Small intestine (tissue), 7 donors: ENCODE measurements at regions not wholly inside any gene's neighbourhood (a gene's known extent, or its start where the extent isn't known, plus 50 kb on each side); places are given as distances from the start of the nearest gene placed in this dataset.

ENCODE experiments used
- DNase-seq, 2 donors: peaks; one replicate each; pipeline versions ENCODE4 v3.0.0 to v3.0.0-alpha.2; 2013
- FAIRE-seq: peaks from 2 replicates; lab custom pipeline; 2012; peaks lifted over from hg19 to GRCh38; lab: Jason Lieb, UNC
- H3K27ac ChIP-seq, 3 donors: one replicate each; pipeline ENCODE4 v1.5.1; 2013; ENCODE audit warnings: low read length in 2 of 3, mild to moderate bottlenecking in 2 of 3, control low read depth in 1 of 3, inconsistent platforms in 1 of 3, low read depth in 1 of 3, moderate library complexity in 1 of 3
- H3K27me3 ChIP-seq, 3 donors: one replicate each; pipeline ENCODE4 v1.6.1; 2013; ENCODE audit warnings: low read length in 3 of 3, inconsistent platforms in 1 of 3; ENCODE audit not compliant: control insufficient read depth in 3 of 3, insufficient read depth in 3 of 3
- H3K36me3 ChIP-seq, 3 donors: one replicate each; pipeline ENCODE4 v1.6.1; 2013; ENCODE audit warnings: low read length in 3 of 3, inconsistent platforms in 1 of 3, low read depth in 1 of 3, mild to moderate bottlenecking in 1 of 3, moderate library complexity in 1 of 3; ENCODE audit not compliant: control insufficient read depth in 3 of 3, insufficient read depth in 2 of 3
- H3K4me1 ChIP-seq, 3 donors: one replicate each; pipeline ENCODE4 v1.6.1; 2013; ENCODE audit warnings: low read length in 2 of 3, inconsistent platforms in 1 of 3, low read depth in 1 of 3, mild to moderate bottlenecking in 1 of 3, moderate library complexity in 1 of 3; ENCODE audit not compliant: control insufficient read depth in 3 of 3, insufficient read depth in 2 of 3
- H3K4me3 ChIP-seq, 3 donors: one replicate each; pipeline ENCODE4 v1.5.1; 2013; ENCODE audit warnings: low read length in 3 of 3, control low read depth in 1 of 3, inconsistent platforms in 1 of 3, low read depth in 1 of 3, mild to moderate bottlenecking in 1 of 3, moderate library complexity in 1 of 3
- H3K9me3 ChIP-seq, 2 donors: one replicate each; pipeline ENCODE4 v1.6.1; 2013; ENCODE audit warnings: low read depth in 1 of 2, low read length in 1 of 2; ENCODE audit not compliant: control insufficient read depth in 2 of 2, insufficient read depth in 1 of 2
- WGBS, 3 donors: extraction: QIAGEN DNeasy Blood & Tissue Kit; methylation state at CpG; one replicate each; pipeline ENCODE4 v1.1.7; 2013; 5-methylcytosine and 5-hydroxymethylcytosine counted together
- donor health status: healthy with polysubstance abuse.
- donor health status: control.
- donor health status: control.
- donor health status: Bipolar disorder and iron deficiency.
- donor health status: healthy.

DNA sequence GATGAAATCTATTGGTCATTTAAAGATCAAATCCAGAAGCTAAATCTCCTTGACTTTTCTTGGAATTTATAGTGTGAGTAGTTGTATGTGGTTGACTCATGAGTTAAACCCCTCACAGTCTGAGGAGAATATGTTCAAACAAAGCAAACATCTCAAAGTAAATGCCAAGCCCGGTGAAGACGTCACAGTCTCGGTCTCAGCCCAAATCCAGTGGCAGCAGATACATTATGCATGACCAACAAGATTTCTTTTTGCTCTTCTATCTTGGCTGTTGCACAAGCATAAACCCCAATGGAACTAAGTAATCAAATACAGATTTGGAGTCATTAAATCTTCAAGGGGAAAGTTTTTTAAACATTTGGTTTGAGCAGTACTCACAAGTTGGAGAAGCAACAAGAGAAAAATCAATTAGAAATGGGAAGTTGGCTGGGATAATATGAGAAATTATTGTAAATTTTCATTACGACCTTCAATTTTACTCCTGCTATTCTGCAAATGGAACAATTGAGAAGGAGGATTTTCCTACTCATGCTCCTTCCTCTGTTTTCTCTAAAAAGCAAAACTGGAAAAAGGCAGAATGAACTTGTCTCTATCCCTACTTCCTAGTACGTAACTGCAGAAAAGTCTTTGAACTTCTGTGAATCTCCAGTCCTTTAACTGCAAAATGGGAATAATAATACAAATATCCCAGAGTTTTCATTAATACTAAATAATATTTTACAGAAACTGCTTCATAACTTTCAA lies 575.8 kb downstream of the NUF2 start:
- no peak for DNase-seq
- H3K27me3 ChIP-seq: no peaks in the 10 kb centered on the region
- H3K27ac ChIP-seq: no peak overlapping the region
- H3K36me3 ChIP-seq: no peaks in the 10 kb centered on the region
- no peak for FAIRE-seq
- WGBS, 3 donors: 70 to 91% (median 88%) methylated on average over 5 of the region's 5 CpGs
- H3K4me1 ChIP-seq: no peaks in the 10 kb centered on the region
- H3K9me3 ChIP-seq: no peaks in the 10 kb centered on the region
- no peak overlapping the region for H3K4me3 ChIP-seq

DNA sequence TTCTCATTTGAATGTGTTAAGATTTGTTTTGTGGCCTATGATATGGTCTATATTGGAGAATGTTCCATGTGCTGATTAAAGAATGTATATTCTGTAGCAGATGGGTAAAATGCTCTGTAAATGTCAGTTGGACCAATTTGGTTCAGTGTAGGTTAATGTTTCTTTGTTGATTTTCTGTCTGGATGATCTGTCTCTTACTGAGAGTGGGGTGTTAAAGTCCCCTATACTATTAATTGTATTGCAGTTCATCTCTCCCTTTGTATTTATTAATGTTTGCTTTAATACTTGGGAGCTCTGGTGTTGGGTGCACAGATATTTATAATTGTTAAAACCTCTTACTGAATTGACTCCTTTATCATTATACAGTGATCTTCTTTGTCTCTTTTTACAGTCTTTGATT lies 584.5 kb downstream of the NUF2 start:
- Histone ChIP-seq H3K4me3 (no peak overlapping the region), H3K4me1 (no peaks in the 10 kb centered on the region), H3K27me3 (no peaks in the 10 kb centered on the region), H3K36me3 (no peaks in the 10 kb centered on the region), H3K27ac (no peak overlapping the region), H3K9me3 (no peaks in the 10 kb centered on the region)
- DNase-seq: no peak
- no peak for FAIRE-seq

- H3K36me3 ChIP-seq: no peaks in the 10 kb centered on the region
- H3K4me1 ChIP-seq: no peaks in the 10 kb centered on the region
- FAIRE-seq (no peak), DNase-seq (no peak)
- H3K27me3 ChIP-seq: no peaks in the 10 kb centered on the region
- WGBS, 3 donors: 70 to 75% (median 74%) methylated on average over 4 of the region's 4 CpGs
- H3K9me3 ChIP-seq: no peaks in the 10 kb centered on the region
- H3K4me3 ChIP-seq: no peak overlapping the region
- H3K27ac ChIP-seq: no peak overlapping the region
Measured at GRCh38 chr1:163912170-163912884, 590.6 kb downstream of the NUF2 start.

DNA sequence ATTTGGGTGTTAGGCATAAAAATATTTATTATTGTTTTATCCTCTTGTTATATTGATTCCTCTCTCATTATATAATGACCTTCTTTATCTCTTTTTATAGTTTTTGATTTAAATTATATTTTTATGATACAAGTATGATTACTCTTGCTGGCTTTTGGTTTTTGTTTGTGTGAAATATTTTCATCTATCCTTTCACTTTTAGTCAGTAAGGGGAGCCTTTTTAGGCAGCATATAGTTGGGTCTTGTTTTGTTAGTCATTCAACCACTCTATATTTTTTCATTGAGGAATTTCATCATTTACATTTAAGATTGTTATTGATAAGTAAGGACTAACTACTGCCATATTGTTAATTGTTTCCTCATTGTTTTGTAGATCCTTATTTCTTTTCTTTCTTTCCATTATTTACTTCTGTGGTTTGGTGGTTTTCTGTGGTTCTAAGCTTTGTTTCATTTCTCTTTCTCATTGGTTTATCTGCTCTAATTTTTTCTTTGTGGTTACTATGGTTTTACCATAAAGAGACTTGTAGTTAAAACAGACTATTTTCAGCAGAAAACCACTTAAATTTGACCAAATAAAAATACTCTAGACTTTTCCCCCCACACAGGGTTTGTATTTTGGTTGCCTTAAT lies 593.1 kb downstream of the NUF2 start:
- Histone ChIP-seq H3K9me3 (no peaks in the 10 kb centered on the region), H3K27ac (no peak overlapping the region), H3K4me3 (no peak overlapping the region), H3K36me3 (no peaks in the 10 kb centered on the region), H3K27me3 (no peaks in the 10 kb centered on the region), H3K4me1 (no peaks in the 10 kb centered on the region)
- FAIRE-seq (no peak), DNase-seq (no peak)

GRCh38 chr1:163922743-163923201 lies 601.0 kb downstream of the NUF2 start:
- DNase-seq (no peak), FAIRE-seq (no peak)
- Histone ChIP-seq H3K27ac (no peak overlapping the region), H3K4me1 (no peaks in the 10 kb centered on the region), H3K9me3 (no peaks in the 10 kb centered on the region), H3K4me3 (no peak overlapping the region), H3K27me3 (no peaks in the 10 kb centered on the region), H3K36me3 (no peaks in the 10 kb centered on the region)

- FAIRE-seq (no peak), DNase-seq (no peak)
- no peaks in the 10 kb centered on the region for H3K36me3 ChIP-seq
- no peaks in the 10 kb centered on the region for H3K4me1 ChIP-seq
- no peaks in the 10 kb centered on the region for H3K9me3 ChIP-seq
- 86 to 95% (median 87%) methylated on average over 3 of the region's 3 CpGs for WGBS, 3 donors
- H3K4me3 ChIP-seq: no peak overlapping the region
- no peaks in the 10 kb centered on the region for H3K27me3 ChIP-seq
- no peak overlapping the region for H3K27ac ChIP-seq
Measured at GRCh38 chr1:163924041-163924440, 602.3 kb downstream of the NUF2 start.

GRCh38 chr1:163927493-163927892 lies 605.7 kb downstream of the NUF2 start:
- FAIRE-seq (no peak), DNase-seq (no peak)
- 80 to 86% (median 81%) methylated on average over 1 of the region's 1 CpG for WGBS, 3 donors
- H3K36me3 ChIP-seq: no peaks in the 10 kb centered on the region
- no peak overlapping the region for H3K27ac ChIP-seq
- no peaks in the 10 kb centered on the region for H3K27me3 ChIP-seq
- H3K4me3 ChIP-seq: no peak overlapping the region
- no peaks in the 10 kb centered on the region for H3K9me3 ChIP-seq
- no peaks in the 10 kb centered on the region for H3K4me1 ChIP-seq

- no peak for DNase-seq
- Histone ChIP-seq H3K36me3 (no peaks in the 10 kb centered on the region), H3K27me3 (no peaks in the 10 kb centered on the region), H3K9me3 (no peaks in the 10 kb centered on the region), H3K4me1 (no peaks in the 10 kb centered on the region), H3K4me3 (no peak overlapping the region), H3K27ac (no peak overlapping the region)
- FAIRE-seq: no peak
Measured at GRCh38 chr1:163928069-163928468, 606.3 kb downstream of the NUF2 start.
